SK-N-SH (cell line): ENCODE measurements at regions not wholly inside any gene's neighbourhood (a gene's known extent, or its start where the extent isn't known, plus 50 kb on each side); places are given as distances from the start of the nearest gene placed in this dataset.

Experiments used
- CTCF ChIA-PET: fragments of 300-600, 350-600 bp; formaldehyde crosslinking; extraction: SDS; loops from one replicate; lab custom pipeline; 2021; lab: Yijun Ruan, JAX
- POLR2A ChIA-PET: fragments of 350-600 bp; sonication (Branson Sonifier 250); formaldehyde crosslinking; extraction: SDS; loops from one replicate; lab custom pipeline; 2020; ENCODE audit warnings: antibody characterized with exemption, inconsistent platforms; lab: Yijun Ruan, JAX
- DNase-seq: peaks from one replicate; pipeline ENCODE4 v3.0.0; 2012
- H2AFZ ChIP-seq: fragments of 200-600 bp; sonication (generic); 2 replicates; pipeline ENCODE4 v1.8.1; 2016; ENCODE audit warnings: antibody characterized with exemption, mild to moderate bottlenecking, low read depth
- H3F3A ChIP-seq: fragments of 200-600 bp; sonication (generic); replicated peaks from 2 replicates; pipeline ENCODE3; 2016; ENCODE audit warnings: antibody characterized with exemption, mild to moderate bottlenecking; ENCODE audit not compliant: insufficient read depth
- H3K27ac ChIP-seq, 2 experiments: fragments of 200-500 bp in 1 of 2; fragments of 200-600 bp in 1 of 2; sonication (Bioruptor generic) in 1 of 2; sonication (generic), shearing (Covaris generic) in 1 of 2; 2 replicates each; pipeline versions ENCODE4 v1.5.1 to v1.6.1; 2014 to 2016; ENCODE audit warnings: low read depth in 2 of 2, inconsistent platforms in 1 of 2, low read length in 1 of 2, mild to moderate bottlenecking in 1 of 2, mixed read lengths in 1 of 2
- H3K27me3 ChIP-seq: fragments of 200-600 bp; sonication (generic), shearing (Covaris generic); 2 replicates; pipeline ENCODE4 v1.6.1; 2016; ENCODE audit warnings: mixed run types; ENCODE audit not compliant: insufficient read depth
- H3K36me3 ChIP-seq, 2 experiments: fragments of 200-500 bp in 1 of 2; fragments of 200-600 bp in 1 of 2; sonication (Bioruptor generic) in 1 of 2; sonication (generic) in 1 of 2; replicated peaks in 1 of 2; 2 replicates each; pipeline versions ENCODE3 to v1.5.1; 2014 to 2016; ENCODE audit warnings: low read length in 1 of 2, mild to moderate bottlenecking in 1 of 2; ENCODE audit not compliant: insufficient read depth in 2 of 2, control insufficient read depth in 1 of 2
- H3K4me1 ChIP-seq, 2 experiments: fragments of 200-500 bp in 1 of 2; fragments of 200-600 bp in 1 of 2; sonication (Bioruptor generic) in 1 of 2; sonication (generic), shearing (Covaris generic) in 1 of 2; 2 replicates each; pipeline versions ENCODE4 v1.5.1 to v1.6.1; 2014 to 2016; ENCODE audit warnings: low read depth in 1 of 2, low read length in 1 of 2, mixed run types in 1 of 2; ENCODE audit not compliant: insufficient read depth in 2 of 2, control insufficient read depth in 1 of 2
- H3K4me2 ChIP-seq: fragments of 200-600 bp; sonication (generic), shearing (Covaris generic); 2 replicates; pipeline ENCODE4 v1.6.1; 2017; ENCODE audit warnings: mixed run types
- H3K4me3 ChIP-seq, 2 experiments: fragments of 200-500 bp in 1 of 2; fragments of 200-600 bp in 1 of 2; sonication (Bioruptor generic) in 1 of 2; sonication (generic), shearing (Covaris generic) in 1 of 2; 2 replicates each; pipeline versions ENCODE4 v1.5.1 to v1.8.1; 2014 to 2016; ENCODE audit warnings: low read depth in 2 of 2, inconsistent platforms in 1 of 2, low read length in 1 of 2, mild to moderate bottlenecking in 1 of 2, mixed read lengths in 1 of 2, moderate library complexity in 1 of 2
- H3K79me2 ChIP-seq: fragments of 200-600 bp; sonication (generic); 2 replicates; pipeline ENCODE4 v1.8.1; 2017; ENCODE audit warnings: mild to moderate bottlenecking; ENCODE audit not compliant: insufficient read depth
- H3K9ac ChIP-seq: fragments of 200-600 bp; sonication (generic); 2 replicates; pipeline ENCODE4 v1.6.1; 2017; ENCODE audit warnings: mixed run types
- H3K9me2 ChIP-seq: fragments of 200-600 bp; sonication (generic); 2 replicates; pipeline ENCODE4 v1.6.1; 2017; ENCODE audit warnings: mixed run types
- H3K9me3 ChIP-seq: fragments of 200-600 bp; sonication (generic); 2 replicates; pipeline ENCODE4 v1.6.1; 2017; ENCODE audit warnings: mixed run types, mild to moderate bottlenecking, moderate library complexity
- H4K20me1 ChIP-seq: fragments of 200-600 bp; sonication (generic); 2 replicates; pipeline ENCODE4 v1.6.1; 2017; ENCODE audit warnings: mild to moderate bottlenecking, mixed run types; ENCODE audit not compliant: insufficient read depth
- CHD2 ChIP-seq: fragments of 150-350 bp; IDR thresholded peaks from 2 replicates; pipeline ENCODE4 v1.6.1; 2018; ENCODE audit warnings: low read length; ENCODE audit not compliant: partially characterized antibody
- EZH2phosphoT487 ChIP-seq: fragments of 200-600 bp; sonication (generic); IDR thresholded peaks from 2 replicates; pipeline ENCODE4 v1.6.1; 2017; ENCODE audit warnings: low read depth, mixed run types, mild to moderate bottlenecking, antibody characterized with exemption, moderate library complexity, borderline replicate concordance
- FOSL2 ChIP-seq: IDR thresholded peaks from 2 replicates; pipeline ENCODE4 v1.4.0; 2012; ENCODE audit warnings: low read depth, mild to moderate bottlenecking, moderate library complexity, borderline replicate concordance
- JUND ChIP-seq: IDR thresholded peaks from 2 replicates; pipeline ENCODE4 v1.4.0; 2012
- MEF2A ChIP-seq: IDR thresholded peaks from 2 replicates; pipeline ENCODE4 v1.4.0; 2012; ENCODE audit warnings: low read depth, borderline replicate concordance
- MXI1 ChIP-seq: IDR thresholded peaks from 2 replicates; pipeline ENCODE4 v1.6.1; 2012; ENCODE audit warnings: mild to moderate bottlenecking, low read depth, low read length, improper control_type of control experiment
- NFIC ChIP-seq: IDR thresholded peaks from 2 replicates; pipeline ENCODE4 v1.4.0; 2012; ENCODE audit warnings: borderline replicate concordance
- PBX3 ChIP-seq: IDR thresholded peaks from 2 replicates; pipeline ENCODE4; 2012
- POLR2AphosphoS5 ChIP-seq: IDR thresholded peaks from 2 replicates; pipeline ENCODE4 v1.6.1; 2012; ENCODE audit warnings: low read depth, low read length
- RAD21 ChIP-seq: IDR thresholded peaks from 2 replicates; pipeline ENCODE4 v1.6.1; 2012; ENCODE audit warnings: mild to moderate bottlenecking, low read length
- REST ChIP-seq: IDR thresholded peaks from 2 replicates; pipeline ENCODE4 v1.6.1; 2012; ENCODE audit warnings: mild to moderate bottlenecking, low read depth, low read length, moderate library complexity
- RFX5 ChIP-seq: IDR thresholded peaks from 2 replicates; pipeline ENCODE4 v1.6.1; 2012; ENCODE audit warnings: mild to moderate bottlenecking, improper control_type of control experiment, low read length
- RXRA ChIP-seq: IDR thresholded peaks from 2 replicates; pipeline ENCODE4 v1.4.0; 2012; ENCODE audit warnings: low read depth, mild to moderate bottlenecking, borderline replicate concordance
- TCF12 ChIP-seq: IDR thresholded peaks from 2 replicates; pipeline ENCODE4 v1.4.0; 2012
- WGBS: methylation state at CpG from one replicate; pipeline ENCODE4 v1.1.6; 2017; ENCODE audit warnings: low lambda C conversion rate; 5-methylcytosine and 5-hydroxymethylcytosine counted together

GRCh38 chr16:24673155-24673554 lies 56.3 kb upstream of the TNRC6A start (continued):
- TF ChIP-seq EZH2phosphoT487 (no peak), RFX5 (no peak), MXI1 (no peak), MEF2A (no peak), JUND (no peak), CHD2 (no peak), FOSL2 (no peak)
- TF ChIP-seq, all 33 proteins: peak for 0

- no peak overlapping the region for H3K27ac ChIP-seq
- CTCF ChIA-PET: no interaction called here
- no peak overlapping the region for H3K4me2 ChIP-seq
- WGBS: 96% methylated on average over 5 of the region's 5 CpGs
- H3K4me1 ChIP-seq: peaks cover 0 to 13% of the 10 kb centered on the region in 2 experiments; a peak in 1 of 4 replicates
- H3F3A ChIP-seq: peaks cover 18% of the 10 kb centered on the region
- H4K20me1 ChIP-seq: no peaks in the 10 kb centered on the region
- no peaks in the 10 kb centered on the region for H3K9me3 ChIP-seq
- H3K9ac ChIP-seq: no peak overlapping the region
- no peak for DNase-seq
- H3K36me3 ChIP-seq: no peaks in the 10 kb centered on the region
- no peak overlapping the region for H3K4me3 ChIP-seq
- H2AFZ ChIP-seq: no peak overlapping the region
- H3K9me2 ChIP-seq: no peaks in the 10 kb centered on the region
- TF ChIP-seq MEF2A: no peak
- TF ChIP-seq POLR2AphosphoS5: no peak
- no peak for TF ChIP-seq RXRA
- no peak for TF ChIP-seq REST
- no peak for TF ChIP-seq TCF12
- TF ChIP-seq, all 33 proteins: peak for 0
- Histone ChIP-seq H3K79me2 (no peaks in the 10 kb centered on the region), H3K27me3 (no peaks in the 10 kb centered on the region)
- POLR2A ChIA-PET: no interaction called here
These were observed 54.6 kb upstream of the TNRC6A start for GRCh38 chr16:24674877-24675276.

- H3K79me2 ChIP-seq: no peaks in the 10 kb centered on the region
- H3K4me3 ChIP-seq: no peak overlapping the region
- no peak overlapping the region for H3K27ac ChIP-seq
- no peaks in the 10 kb centered on the region for H3K9me2 ChIP-seq
- H3K4me2 ChIP-seq: no peak overlapping the region
- no peaks in the 10 kb centered on the region for H3K9me3 ChIP-seq
- no peaks in the 10 kb centered on the region for H3F3A ChIP-seq
- no peaks in the 10 kb centered on the region for H3K27me3 ChIP-seq
- no peak overlapping the region for H2AFZ ChIP-seq
- WGBS: 96% methylated on average over 6 of the region's 7 CpGs
- no peaks in the 10 kb centered on the region for H4K20me1 ChIP-seq
- no peaks in the 10 kb centered on the region for H3K4me1 ChIP-seq
- H3K36me3 ChIP-seq: no peaks in the 10 kb centered on the region
- CTCF ChIA-PET: interaction anchor here (1.0 to 2.2 kb wide), 2 partner anchors 12 to 160 kb away, joined by 3 to 8 read pairs; no protein-coding TSS in a partner anchor
- H3K9ac ChIP-seq: no peak overlapping the region
- TF ChIP-seq NFIC (no peak), EZH2phosphoT487 (no peak), RXRA (no peak), PBX3 (no peak), RAD21 (no peak)
- DNase-seq: no peak
- POLR2A ChIA-PET: no interaction called here
These were observed 52.1 kb upstream of the TNRC6A start for GRCh38 chr16:24677388-24677787.
